ENCODE measurements at regions not wholly inside any gene's neighbourhood (a gene's known extent, or its start where the extent isn't known, plus 50 kb on each side); places are given as distances from the start of the nearest gene placed in this dataset.

DNA sequence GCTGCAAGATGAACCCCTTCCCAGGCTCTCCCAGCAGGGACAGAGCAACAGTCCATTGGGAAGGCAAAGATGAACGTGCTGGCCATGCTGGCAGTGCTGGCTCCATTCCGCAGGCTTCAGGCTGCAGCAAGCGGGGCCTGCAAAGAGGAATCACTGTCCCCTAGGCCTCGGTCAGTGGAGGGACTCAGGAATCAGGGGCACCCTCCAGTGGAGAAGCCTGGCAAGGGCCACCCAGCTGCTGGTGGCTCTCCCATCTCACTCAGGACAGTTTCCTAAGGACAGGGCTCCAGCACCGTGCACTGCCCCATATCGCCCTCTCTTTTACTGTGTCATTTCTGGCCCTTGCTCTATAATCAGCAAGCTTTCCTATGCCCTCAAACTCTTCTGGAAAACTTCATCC lies 498.6 kb downstream of the EFNB2 start:
- ATAC-seq, result no peak
- intact Hi-C loops (cut with DNase I), result no loop called here
- no peak for DNase-seq

DNA sequence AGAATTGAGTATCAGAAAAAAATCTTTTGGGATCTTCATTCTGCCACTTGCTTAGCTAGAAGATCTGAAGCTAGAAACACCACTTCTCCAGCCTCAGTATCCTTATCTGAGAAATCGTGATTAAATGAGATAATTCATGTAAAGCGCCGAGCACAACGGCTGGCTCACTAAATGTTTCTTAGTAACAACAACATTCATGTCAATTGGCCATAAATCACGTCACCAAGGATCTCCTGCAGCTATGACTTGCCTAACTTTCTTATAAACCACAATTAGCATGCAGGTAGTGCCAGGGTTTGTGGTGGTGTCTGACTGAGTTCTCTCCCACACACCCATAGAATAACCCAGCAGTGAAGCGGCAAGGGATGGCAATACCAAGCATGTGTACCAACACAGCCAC lies 501.3 kb downstream of the EFNB2 start:
- ATAC-seq (no peak), DNase-seq (no peak)
- intact Hi-C loops (cut with DNase I), result no loop called here

DNA sequence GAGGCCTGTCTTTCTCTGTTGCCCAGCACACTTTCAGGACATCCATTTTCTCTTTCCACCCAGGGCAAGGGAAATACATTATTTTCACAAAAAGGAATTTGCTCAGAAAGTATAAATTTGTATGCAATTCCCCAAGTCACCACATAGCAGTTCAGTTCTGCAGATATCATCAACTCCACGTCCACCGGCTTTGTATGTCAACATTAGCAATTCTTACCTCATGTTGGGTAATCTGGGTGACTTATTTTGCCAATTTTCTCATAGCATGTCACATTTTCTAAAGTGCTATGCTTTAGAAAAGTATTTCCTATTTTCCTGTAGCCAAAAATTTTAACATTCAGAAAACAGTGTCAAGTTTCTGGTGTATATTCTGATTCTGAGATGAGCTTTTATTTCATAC lies 501.8 kb downstream of the EFNB2 start:
- intact Hi-C loops (cut with DNase I), result no loop called here
- no peak for DNase-seq
- no peak for ATAC-seq

DNA sequence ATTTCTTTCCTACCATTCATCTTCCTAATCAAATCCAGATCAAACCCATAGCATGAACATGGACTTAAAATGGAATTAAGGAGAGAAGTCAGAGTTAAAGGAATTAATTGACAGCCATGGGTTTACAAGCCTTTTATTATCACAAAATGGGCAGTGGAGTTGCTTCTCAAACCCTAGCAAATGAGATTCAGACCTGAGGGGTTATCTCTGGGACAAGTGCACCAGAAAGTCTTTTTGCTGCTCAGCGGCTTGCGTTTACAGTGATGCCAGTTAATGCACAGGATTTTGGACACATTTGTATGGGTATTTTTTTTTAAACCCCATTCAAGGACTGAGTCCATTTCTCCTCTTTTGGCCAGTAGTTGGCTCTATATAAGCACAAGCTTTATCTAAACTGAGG lies 503.0 kb downstream of the EFNB2 start:
- intact Hi-C loops (cut with DNase I), result no loop called here
- DNase-seq, result no peak

DNA sequence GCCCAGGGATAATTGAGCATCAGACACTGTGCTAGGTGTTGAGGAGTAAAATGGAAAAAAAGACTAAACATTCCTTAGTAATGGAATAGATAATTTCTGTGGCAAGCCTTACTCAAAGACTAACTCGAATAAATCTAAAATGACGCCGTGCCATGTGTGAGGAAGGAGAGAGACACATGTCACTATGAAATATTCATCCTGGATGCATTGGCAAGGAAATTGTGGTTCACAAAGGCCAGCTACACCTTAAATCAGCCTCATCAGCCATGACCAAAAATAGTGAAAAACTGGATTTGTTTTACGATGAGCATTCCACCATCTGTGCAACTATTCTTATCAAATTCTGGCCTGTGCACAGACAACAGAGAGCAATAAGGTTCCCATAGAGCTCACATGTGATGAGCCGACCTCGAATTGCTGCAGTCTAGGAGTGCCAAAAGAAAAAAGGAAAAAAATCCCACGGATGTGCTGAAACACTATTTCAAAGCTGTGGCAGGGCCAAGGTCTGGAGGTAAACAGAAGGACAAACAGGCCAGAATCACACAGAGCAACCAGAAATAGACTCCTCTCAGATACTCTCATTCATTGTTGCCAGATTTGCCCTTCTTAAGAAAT lies 505.7 kb downstream of the EFNB2 start:
- no peak for DNase-seq
- ATAC-seq, result no peak
- intact Hi-C loops (cut with DNase I), result no loop called here

More for the DNA sequence above, 503.0 kb downstream of the EFNB2 start:
- ATAC-seq, result no peak

DNA sequence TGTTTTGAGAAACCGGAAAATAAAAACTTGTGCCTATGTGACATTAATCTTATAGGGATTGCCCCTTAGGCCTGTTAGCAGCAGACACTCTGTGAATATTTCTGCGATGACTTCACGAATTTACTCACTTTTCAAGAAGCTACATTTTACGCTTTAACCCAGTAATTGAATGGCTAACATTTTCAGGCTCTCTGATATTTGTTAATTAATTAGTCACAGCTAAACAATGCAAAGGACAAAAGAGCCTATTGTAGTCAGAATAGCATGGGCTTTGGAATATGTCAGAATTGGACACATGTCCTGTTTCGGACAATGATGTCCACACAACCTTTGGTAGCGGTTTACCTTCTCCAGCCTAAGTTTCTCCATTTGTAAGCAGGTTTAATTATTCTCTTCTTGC lies 506.6 kb downstream of the EFNB2 start:
- ATAC-seq, result no peak
- intact Hi-C loops (cut with DNase I), result no loop called here

DNA sequence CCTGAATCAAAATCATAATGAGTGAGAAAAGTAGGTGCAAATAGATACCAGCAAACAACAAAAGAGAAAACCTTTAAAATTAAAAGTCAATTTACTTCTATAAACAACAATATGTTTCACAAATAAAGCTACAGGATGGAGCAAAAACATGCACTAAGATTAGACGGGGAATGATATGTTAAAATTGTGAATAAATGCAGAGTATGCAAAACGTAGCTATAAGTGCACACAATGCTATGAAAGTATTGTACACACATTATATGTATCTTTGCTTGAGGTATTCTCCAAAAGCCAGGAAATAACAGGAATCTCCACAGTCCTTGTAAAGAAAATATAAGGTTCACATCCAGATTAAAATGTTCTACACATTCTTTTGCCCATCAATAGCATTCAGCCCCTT lies 523.9 kb downstream of the EFNB2 start:
- intact Hi-C loops (cut with DNase I), result no loop called here
- no peak for ATAC-seq
- DNase-seq, result no peak

More for the DNA sequence above, 506.6 kb downstream of the EFNB2 start:
- no peak for DNase-seq

DNA sequence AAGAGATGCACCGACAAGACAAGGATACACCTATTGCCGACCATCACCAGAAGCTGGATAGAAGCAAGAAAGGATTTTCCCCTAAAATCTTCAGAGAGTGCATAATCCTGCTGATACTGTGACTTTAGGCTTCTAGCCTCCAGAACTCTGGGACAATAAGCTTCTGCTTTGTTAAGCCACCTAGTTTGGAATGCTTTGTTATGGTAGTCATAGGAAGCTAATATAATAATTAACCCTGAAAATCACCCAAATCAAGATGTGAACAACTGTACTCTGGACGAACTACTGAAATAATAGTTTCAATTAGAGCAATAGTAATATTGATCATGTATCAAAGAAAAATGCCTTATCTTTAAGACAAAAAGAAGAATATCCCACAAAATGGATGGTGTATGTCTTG lies 524.6 kb downstream of the EFNB2 start:
- DNase-seq, result no peak
- intact Hi-C loops (cut with DNase I), result no loop called here

DNA sequence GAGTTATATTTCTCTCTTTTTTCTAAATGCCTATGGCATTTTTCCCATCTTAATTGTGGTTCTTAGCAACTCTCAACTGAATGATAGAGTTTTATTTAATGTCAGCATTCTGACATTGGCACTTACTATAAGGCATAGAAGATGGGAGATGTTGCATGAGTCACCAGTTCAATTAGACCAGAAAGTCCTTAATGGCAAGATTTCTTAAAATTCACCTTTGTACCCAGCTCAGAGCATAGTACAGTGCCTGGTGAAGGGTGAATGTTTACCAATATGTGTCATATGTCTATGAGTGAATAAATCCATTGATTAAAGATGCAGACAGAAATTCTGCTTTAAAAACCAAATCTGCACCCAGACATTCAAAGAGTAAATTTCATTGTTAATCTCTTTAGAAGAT lies 526.9 kb downstream of the EFNB2 start:
- ATAC-seq (no peak), DNase-seq (no peak)
- intact Hi-C loops (cut with DNase I), result no loop called here

More for the DNA sequence above, 524.6 kb downstream of the EFNB2 start:
- ATAC-seq, result no peak

DNA sequence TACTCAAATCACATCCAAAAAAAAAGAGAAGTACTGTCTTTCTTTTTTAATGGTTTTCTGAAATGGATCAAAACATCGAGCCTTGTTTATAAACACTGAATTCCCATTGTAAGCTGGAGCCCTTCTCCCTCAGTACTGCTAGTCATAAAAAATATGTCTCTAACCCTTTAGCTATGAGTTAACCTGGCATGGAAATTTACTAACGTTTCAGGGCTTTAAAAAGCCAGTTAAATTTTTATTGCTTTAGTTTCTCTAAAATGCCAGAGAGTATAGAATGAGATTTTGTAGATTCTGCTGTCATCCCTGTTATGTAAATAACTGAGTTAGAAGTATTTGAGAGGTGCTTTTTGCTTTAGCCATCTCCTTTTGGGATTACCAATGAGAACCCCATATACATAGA lies 528.3 kb downstream of the EFNB2 start:
- intact Hi-C loops (cut with DNase I), result no loop called here
- ATAC-seq (no peak), DNase-seq (no peak)

DNA sequence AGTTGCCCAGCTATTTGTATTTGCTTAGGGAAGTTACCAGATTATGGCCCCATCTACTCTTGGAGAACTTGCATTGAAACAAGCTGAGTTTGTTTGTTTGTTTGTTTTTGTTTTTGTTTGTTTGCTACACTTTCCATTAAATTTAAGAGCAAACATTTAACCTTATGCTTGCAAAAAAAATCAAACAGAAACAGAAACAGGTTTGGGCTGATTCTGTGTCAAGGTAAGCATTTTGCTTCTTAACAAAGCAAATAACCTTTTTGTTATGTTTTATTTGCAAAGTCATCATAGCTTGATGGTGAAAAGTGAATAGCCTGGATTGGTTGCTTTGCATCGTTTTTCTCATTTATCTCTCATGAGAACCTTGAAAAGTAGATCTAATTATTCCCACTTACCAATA lies 531.8 kb downstream of the EFNB2 start:
- DNase-seq, result no peak
- intact Hi-C loops (cut with DNase I), result no loop called here
- no peak for ATAC-seq

DNA sequence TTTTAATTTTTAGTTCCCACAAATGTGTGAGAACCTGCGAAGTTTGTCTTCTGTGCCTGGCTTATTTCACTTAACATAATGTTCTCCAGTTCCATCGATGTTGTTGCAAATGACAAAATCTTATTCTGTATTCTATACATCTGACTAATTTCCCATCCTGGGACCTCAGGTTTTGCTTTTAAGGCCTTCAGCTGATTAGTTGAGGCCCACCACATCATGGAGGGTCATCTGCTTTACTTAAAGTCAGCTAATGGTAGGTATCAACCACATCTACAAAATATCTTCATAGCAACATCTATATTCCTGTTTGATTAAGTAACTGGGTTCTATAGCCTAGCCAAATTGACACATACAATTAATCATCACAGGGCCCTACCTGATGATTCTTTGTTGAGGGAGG lies 534.0 kb downstream of the EFNB2 start:
- ATAC-seq (no peak), DNase-seq (no peak)
- intact Hi-C loops (cut with DNase I), result no loop called here

DNA sequence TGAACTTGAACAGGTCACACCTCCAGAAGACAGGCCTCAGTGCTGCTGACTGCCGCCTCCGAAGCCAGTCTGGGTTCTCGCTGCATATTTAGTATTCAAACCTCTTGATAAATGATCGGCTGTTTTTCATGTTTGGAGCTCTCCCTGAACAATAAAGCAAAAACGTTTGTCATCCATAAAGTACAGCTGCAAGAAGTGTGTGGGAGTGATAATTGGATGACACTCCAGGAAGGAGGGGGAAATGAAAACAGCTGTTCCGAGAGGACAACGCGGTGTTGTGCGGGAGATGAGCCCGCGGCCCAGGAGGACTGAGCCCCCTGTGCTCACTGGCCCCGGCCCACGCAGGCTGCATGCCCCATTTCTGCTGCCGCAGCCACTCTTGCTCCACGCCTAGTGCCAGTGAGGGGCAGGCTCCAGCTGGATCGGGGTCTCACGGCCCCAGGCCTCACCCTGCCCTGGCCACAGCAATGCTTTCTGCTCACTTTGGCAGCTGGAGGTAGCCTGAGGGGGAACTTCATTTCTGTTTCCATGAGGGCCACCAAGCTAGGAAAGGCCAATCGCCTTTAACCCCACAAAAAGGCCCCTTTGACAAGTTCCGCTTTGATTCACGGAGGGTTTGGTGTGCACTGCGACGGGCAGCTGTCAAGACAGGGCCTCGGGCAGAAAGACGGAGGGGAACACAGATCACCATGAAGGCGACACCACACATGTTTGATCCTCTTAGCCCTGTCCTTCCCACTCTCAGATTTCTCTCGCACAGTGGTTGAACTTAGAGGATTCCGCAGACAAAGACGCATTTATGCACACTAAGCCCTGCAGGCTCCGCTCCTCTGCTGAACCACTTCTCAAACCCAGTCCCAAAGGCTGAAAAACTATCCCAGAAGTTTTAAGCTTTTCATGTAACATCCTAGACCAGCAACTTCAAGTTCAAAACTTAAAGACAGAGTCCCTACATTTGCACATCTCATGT lies 537.6 kb downstream of the EFNB2 start:
- DNase-seq, result no peak
- intact Hi-C loops (cut with DNase I), result no loop called here
- ATAC-seq, result peak in 1 of 2 donors; percentile 31

DNA sequence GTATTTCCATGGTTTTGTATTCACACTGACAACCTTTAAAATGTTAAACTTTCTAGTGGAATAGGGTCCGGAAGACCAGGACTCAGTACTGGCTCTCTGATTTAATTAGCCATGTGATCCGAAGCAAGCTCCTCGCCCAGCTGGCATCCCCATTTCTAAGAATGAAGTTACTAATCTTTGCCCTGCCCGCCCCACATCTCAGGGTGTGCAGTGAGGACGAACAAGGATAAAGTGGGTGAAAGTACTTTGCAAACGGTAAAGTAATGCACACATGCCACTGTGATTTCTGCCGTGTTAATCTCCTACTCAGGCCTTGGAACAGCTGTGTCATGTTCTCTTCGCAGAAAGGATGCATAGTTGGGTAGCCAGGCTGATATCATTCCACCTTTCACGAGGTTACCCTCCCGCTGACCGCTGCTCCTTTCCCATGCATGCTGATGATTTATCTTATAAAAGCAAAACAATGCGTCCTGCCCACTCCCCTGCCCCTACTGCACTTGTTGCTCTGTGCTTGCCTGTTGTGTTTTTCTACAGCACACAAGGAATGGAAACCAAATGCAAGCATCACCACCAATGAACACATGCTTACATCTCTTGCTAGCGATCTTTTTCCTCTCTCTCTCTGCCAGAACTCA lies 539.0 kb downstream of the EFNB2 start:
- DNase-seq, result no peak
- no peak for ATAC-seq
- intact Hi-C loops (cut with DNase I), result no loop called here

DNA sequence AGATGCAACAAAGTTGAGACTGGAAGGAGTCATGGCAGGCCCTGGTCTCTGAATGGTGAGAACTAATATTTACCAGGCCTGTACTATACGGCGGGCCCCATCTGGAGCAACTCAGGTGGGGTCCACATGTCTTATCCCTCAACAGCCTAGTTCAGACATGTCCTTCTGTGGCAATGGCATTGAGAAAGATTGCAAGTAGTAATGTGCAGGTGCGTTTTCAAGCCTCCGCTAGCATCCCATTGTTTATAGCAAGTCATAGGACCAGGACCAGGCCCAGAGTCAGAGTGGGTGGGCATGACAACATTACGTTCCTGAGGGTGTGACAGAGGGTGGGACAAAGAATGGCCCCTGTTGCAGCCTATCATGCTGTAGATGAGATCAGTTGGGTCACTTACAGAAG lies 541.1 kb downstream of the EFNB2 start:
- DNase-seq (no peak), ATAC-seq (no peak)
- intact Hi-C loops (cut with DNase I), result no loop called here

DNA sequence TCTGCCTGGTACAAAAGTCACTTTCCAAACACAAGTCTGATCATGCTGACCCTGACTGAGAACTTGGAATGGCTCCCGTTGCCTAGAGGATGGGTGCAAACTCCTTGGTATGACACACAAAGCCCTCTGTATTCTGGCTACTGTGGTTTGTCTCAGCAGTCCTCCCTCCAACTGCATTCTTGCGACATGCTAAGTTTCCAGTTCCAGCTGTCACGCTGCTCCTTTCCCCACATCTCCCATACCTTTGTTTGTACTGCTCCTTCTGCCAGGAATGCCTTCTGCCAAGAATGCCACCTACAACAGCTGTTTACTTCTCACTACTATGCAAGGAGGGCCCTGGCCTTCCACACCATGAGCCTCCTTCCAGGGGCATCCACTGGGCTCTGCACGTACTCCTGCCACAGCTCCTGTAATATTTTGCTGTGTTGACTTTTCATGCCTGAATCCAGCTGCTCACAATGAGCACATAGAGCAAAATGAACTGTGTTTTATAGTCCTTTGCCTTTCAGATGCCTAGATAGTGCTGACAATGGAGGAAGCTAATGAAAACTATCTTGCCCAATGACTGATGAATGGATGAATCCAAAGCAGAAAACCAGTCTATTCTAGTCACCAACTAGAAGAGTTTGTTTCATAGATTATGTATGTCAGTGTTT lies 543.7 kb downstream of the EFNB2 start:
- ATAC-seq, result peak in 1 of 2 donors; percentile 45
- no peak for DNase-seq
- intact Hi-C loops (cut with DNase I), result no loop called here

DNA sequence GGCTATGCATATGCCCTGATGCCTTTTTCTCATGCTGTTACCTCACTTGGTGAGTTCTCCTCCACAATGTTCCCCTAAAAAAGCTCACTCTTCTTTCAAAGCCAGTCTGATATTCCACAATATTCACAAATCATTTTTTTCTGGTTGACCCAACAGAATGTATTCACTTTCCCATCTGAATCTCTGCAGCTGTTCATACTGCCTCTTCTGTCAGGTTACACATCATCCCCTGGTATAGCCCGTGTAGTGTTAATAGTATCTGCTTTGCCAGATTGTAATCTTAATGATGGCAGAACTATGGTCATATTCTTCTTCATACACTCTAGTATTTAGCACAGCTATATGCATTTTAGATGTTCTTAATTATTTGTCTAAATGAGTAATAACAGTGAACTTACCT lies 544.3 kb downstream of the EFNB2 start:
- intact Hi-C loops (cut with DNase I), result no loop called here
- DNase-seq, result no peak
- no peak for ATAC-seq

DNA sequence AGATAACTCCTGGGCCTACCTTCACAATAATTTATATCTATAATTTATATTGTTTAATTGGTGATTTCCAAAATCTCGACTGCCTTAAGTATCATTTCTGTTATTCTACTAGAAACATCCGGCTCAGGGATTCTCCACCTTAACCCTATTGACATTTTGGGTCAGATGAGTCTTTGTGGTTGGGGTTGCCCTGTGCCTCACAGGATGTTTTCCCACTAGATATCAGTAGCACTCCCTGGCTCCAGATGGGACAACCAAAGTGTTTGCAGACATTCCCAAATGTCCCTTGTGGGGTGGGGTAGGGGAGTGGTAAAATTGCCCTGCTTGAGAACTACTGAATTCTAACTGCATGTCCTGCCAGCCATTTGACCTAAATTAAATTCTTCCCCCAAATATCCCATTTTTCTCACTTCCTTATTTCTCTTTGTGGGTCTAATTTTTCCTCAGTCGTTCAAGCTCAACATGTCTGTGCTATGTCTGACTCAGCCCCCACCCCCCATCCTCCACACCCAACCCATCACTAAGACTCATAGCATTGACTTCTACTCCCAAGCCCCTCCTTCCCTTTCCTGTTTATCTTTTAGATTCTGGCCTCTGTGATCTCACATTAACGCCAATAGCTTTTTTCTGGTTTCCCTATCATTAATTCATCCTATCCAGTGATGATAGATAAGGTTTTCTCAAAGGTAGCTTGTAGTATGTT lies 545.1 kb downstream of the EFNB2 start:
- DNase-seq, result no peak
- ATAC-seq, result no peak
- intact Hi-C loops (cut with DNase I), result no loop called here

DNA sequence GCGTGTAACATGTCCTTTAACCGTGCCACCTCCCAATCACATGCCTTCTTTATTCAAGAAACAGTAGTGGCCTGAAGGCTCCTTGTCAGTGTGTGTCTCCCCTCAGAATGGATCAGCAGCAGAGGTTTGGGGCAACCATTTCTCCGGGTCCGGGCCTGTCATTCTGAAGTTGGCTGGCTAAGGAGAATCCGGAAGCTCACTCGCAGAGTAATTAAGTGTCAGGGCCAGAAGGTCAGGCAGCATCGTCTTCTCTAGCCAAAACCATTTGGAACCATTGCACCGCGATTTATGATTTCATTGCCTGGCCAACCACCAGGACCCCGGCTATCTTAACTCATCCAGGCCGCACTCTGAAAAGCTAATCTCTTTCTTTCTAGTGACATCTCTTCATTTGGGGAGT lies 550.8 kb downstream of the EFNB2 start:
- DNase-seq (no peak), ATAC-seq (no peak)
- intact Hi-C loops (cut with DNase I), result no loop called here

All from left cardiac atrium (tissue), 4 donors.